Thyroid gland (tissue), 4 donors: ENCODE measurements at regions not wholly inside any gene's neighbourhood (a gene's known extent, or its start where the extent isn't known, plus 50 kb on each side); places are given as distances from the start of the nearest gene placed in this dataset.

Experiments
- CTCF ChIP-seq, 6 experiments: fragments of 200-600 bp in 3 of 6; fragments of 450-650 bp in 3 of 6; sonication (generic) in 3 of 6; IDR thresholded peaks; one replicate each; pipeline ENCODE4 v1.5.1; 2016 to 2019; ENCODE audit warnings: antibody characterized with exemption in 6 of 6, mild to moderate bottlenecking in 2 of 6, inconsistent platforms in 1 of 6, moderate library complexity in 1 of 6
- POLR2A ChIP-seq, 2 donors: fragments of 450-650 bp; IDR thresholded peaks; one replicate each; pipeline ENCODE4 v1.6.1; 2017; ENCODE audit warnings: antibody characterized with exemption in 2 of 2, mild to moderate bottlenecking in 2 of 2, moderate library complexity in 1 of 2

GRCh38 chr6:82701341-82701740 lies 337.7 kb downstream of the TPBG start:
- TF ChIP-seq CTCF (IDR thresholded peaks at IDR 0.05): no peak
- TF ChIP-seq POLR2A (IDR thresholded peaks at IDR 0.05): no peak
